Loucy (cell line): ENCODE measurements at regions not wholly inside any gene's neighbourhood (a gene's known extent, or its start where the extent isn't known, plus 50 kb on each side); places are given as distances from the start of the nearest gene placed in this dataset.

Source experiments
- H2AFZ ChIP-seq: fragments of 200-600 bp; sonication (generic); 2 replicates; pipeline ENCODE4 v1.6.0; 2016; ENCODE audit warnings: antibody characterized with exemption, mild to moderate bottlenecking, low read length, moderate library complexity
- H3F3A ChIP-seq: fragments of 200-600 bp; 2 replicates; pipeline ENCODE4 v1.6.0; 2016; ENCODE audit warnings: antibody characterized with exemption, low read depth, mild to moderate bottlenecking
- H3K27me3 ChIP-seq: fragments of 200-600 bp; sonication (generic); 2 replicates; pipeline ENCODE4 v1.6.1; 2014; ENCODE audit warnings: low read length, mild to moderate bottlenecking; ENCODE audit not compliant: insufficient read depth, poor library complexity, severe bottlenecking
- H3K36me3 ChIP-seq: fragments of 200-600 bp; sonication (generic); 2 replicates; pipeline ENCODE4 v1.6.1; 2016; ENCODE audit warnings: low read length; ENCODE audit not compliant: insufficient read depth
- H3K4me1 ChIP-seq: fragments of 200-600 bp; sonication (generic); 2 replicates; pipeline ENCODE4 v1.5.1; 2014; ENCODE audit warnings: low read length, mild to moderate bottlenecking; ENCODE audit not compliant: insufficient read depth, poor library complexity, severe bottlenecking
- H3K4me2 ChIP-seq: fragments of 200-600 bp; sonication (generic); 2 replicates; pipeline ENCODE4 v1.6.0; 2014; ENCODE audit warnings: antibody characterized with exemption, low read length, low read depth, mild to moderate bottlenecking; ENCODE audit not compliant: poor library complexity, severe bottlenecking
- H3K4me3 ChIP-seq: fragments of 200-600 bp; sonication (generic); 2 replicates; pipeline ENCODE4 v1.5.1; 2014; ENCODE audit warnings: low read length, mild to moderate bottlenecking, mixed read lengths; ENCODE audit not compliant: poor library complexity, severe bottlenecking
- H3K79me2 ChIP-seq: fragments of 200-600 bp; sonication (generic); 2 replicates; pipeline ENCODE4 v1.6.1; 2014; ENCODE audit warnings: low read length; ENCODE audit not compliant: insufficient read depth
- H3K9ac ChIP-seq: fragments of 200-600 bp; sonication (generic); 2 replicates; pipeline ENCODE4 v1.6.0; 2014; ENCODE audit warnings: mild to moderate bottlenecking, low read depth, low read length, moderate library complexity; ENCODE audit not compliant: poor library complexity, severe bottlenecking
- H3K9me2 ChIP-seq: fragments of 200-600 bp; sonication (generic); replicated peaks from 2 replicates; pipeline ENCODE4 v1.6.1; 2016; ENCODE audit warnings: low read depth, low read length, mixed read lengths
- H3K9me3 ChIP-seq: fragments of 200-600 bp; sonication (generic); 2 replicates; pipeline ENCODE4 v1.6.1; 2014; ENCODE audit warnings: mild to moderate bottlenecking, antibody characterized with exemption, low read length, low read depth; ENCODE audit not compliant: insufficient read depth
- H4K20me1 ChIP-seq: fragments of 200-600 bp; sonication (generic); 2 replicates; pipeline ENCODE4 v1.6.0; 2014; ENCODE audit warnings: antibody characterized with exemption, low read length, mild to moderate bottlenecking; ENCODE audit not compliant: insufficient read depth, poor library complexity, severe bottlenecking
- CTCF ChIP-seq: fragments of 200-600 bp; sonication (generic); conservative IDR thresholded peaks from 2 replicates; pipeline ENCODE4 v1.5.1; 2014; ENCODE audit warnings: mild to moderate bottlenecking, antibody characterized with exemption, low read length
- EZH2phosphoT487 ChIP-seq: fragments of 200-600 bp; IDR thresholded peaks from 2 replicates; pipeline ENCODE4 v1.6.1; 2018; ENCODE audit warnings: antibody characterized with exemption, mild to moderate bottlenecking, moderate library complexity, borderline replicate concordance

GRCh38 chr4:130559268-130559667 is 1463.3 kb downstream of the C4orf33 start:
- no peaks in the 10 kb centered on the region for H3K27me3 ChIP-seq
- no peaks in the 10 kb centered on the region for H3K4me1 ChIP-seq
- H3F3A ChIP-seq: no peaks in the 10 kb centered on the region
- H4K20me1 ChIP-seq: no peaks in the 10 kb centered on the region
- no peaks in the 10 kb centered on the region for H3K9me2 ChIP-seq
- no peaks in the 10 kb centered on the region for H3K79me2 ChIP-seq
- H3K4me3 ChIP-seq: no peak overlapping the region
- no peak overlapping the region for H3K4me2 ChIP-seq
- H3K9me3 ChIP-seq: no peaks in the 10 kb centered on the region
- TF ChIP-seq CTCF: no peak
- no peak for TF ChIP-seq EZH2phosphoT487
- no peak overlapping the region for H2AFZ ChIP-seq
- H3K36me3 ChIP-seq: no peaks in the 10 kb centered on the region
- no peak overlapping the region for H3K9ac ChIP-seq

DNA sequence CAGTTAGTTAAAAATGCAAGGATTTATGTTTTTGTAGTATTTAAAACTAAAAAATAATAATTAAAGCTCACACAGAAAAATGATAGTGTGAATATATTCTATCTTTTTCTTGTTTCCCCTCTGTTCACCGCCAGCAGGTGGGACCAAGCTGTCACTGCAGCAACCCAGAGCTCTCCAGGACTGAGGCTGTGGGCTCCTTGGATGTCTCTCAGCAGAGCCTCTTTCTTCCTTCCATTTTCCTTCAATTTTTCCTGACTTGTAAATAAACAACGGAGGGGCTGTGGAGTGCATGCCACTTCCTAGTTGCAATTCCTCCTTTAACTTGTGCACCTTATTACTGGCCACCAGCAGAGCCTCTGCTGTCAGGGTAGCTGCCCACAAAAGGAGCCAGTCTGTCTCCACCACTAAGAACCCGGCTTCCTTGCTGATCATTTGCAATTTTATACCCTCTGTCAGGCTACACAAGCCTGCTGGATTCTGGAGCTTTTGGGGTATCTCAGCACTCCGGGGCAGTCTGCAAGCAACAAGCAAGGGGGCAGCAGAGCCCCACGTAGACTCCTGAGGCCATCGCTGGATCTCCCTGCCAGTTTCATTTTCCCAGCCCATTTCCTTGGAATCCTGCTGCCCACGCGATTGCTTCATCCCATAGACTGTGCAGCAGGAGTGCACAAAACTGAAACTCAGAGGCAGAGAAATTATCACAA is 1467.4 kb downstream of the C4orf33 start:
- Histone ChIP-seq H3K9me2 (no peaks in the 10 kb centered on the region), H3K9ac (no peak overlapping the region), H3K79me2 (no peaks in the 10 kb centered on the region), H3K4me3 (no peak overlapping the region), H3K4me1 (no peaks in the 10 kb centered on the region), H2AFZ (no peak overlapping the region), H3K4me2 (no peak overlapping the region), H3F3A (no peaks in the 10 kb centered on the region), H4K20me1 (no peaks in the 10 kb centered on the region), H3K36me3 (no peaks in the 10 kb centered on the region), H3K27me3 (no peaks in the 10 kb centered on the region), H3K9me3 (no peaks in the 10 kb centered on the region)
- TF ChIP-seq CTCF (peak; percentile 44), EZH2phosphoT487 (no peak)

DNA sequence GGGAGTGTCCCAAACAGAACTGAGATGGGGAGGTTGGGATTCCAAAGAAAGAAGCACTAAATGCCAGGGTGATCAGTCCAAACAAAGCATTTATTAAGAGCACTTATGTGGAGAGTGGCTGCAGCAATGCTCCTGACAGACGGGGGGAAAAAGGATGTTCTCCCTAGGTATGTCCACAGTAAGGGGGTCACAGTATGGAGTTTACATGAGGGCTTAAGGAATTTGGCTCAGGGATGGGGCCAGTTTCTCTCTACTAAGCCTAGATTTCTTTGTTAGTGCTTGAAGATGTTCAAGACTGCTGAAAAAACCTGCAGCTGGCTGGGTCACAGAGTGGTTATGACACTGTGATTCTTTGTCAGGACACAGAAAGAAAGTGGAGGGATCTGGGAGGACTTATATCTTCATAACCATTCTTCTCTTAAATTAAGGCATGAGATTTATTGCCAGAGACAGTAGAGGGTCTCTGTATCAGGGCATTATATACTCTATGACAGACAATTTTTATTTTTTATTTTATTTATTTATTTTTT is 1468.0 kb downstream of the C4orf33 start:
- Histone ChIP-seq H3K79me2 (no peaks in the 10 kb centered on the region), H3K9me3 (no peaks in the 10 kb centered on the region), H3K4me2 (no peak overlapping the region), H3K9me2 (no peaks in the 10 kb centered on the region), H2AFZ (no peak overlapping the region), H3K36me3 (no peaks in the 10 kb centered on the region), H3K4me1 (no peaks in the 10 kb centered on the region), H3F3A (no peaks in the 10 kb centered on the region), H3K9ac (no peak overlapping the region), H4K20me1 (no peaks in the 10 kb centered on the region), H3K27me3 (no peaks in the 10 kb centered on the region), H3K4me3 (no peak overlapping the region)
- no peak for TF ChIP-seq CTCF
- TF ChIP-seq EZH2phosphoT487: no peak
